GM23338 (cell line): ENCODE measurements at regions not wholly inside any gene's neighbourhood (a gene's known extent, or its start where the extent isn't known, plus 50 kb on each side); places are given as distances from the start of the nearest gene placed in this dataset.

Experiments used
- ATAC-seq: fragments of 200-7000 bp; cut with Tn5 transposase; 3 replicates; pipeline ENCODE4 v1.9.1; 2020
- DNase-seq: peaks from one replicate; pipeline ENCODE4 v3.0.0-alpha.2; 2015; ENCODE audit warnings: low spot score
- H2AFZ ChIP-seq: fragments of 200-600 bp; sonication (generic); 2 replicates; pipeline ENCODE4 v1.8.0; 2016; ENCODE audit warnings: antibody characterized with exemption, mild to moderate bottlenecking, moderate library complexity
- H3F3A ChIP-seq: fragments of 200-600 bp; sonication (generic); replicated peaks from 2 replicates; pipeline ENCODE4 v1.8.0; 2017; ENCODE audit warnings: antibody characterized with exemption, mixed run types, low read depth
- H3K27ac ChIP-seq: fragments of 200-600 bp; sonication (generic); 2 replicates; pipeline ENCODE4 v1.6.1; 2016; ENCODE audit warnings: low read depth
- H3K27me3 ChIP-seq: fragments of 200-600 bp; sonication (generic); 2 replicates; pipeline ENCODE4 v1.8.0; 2016; ENCODE audit warnings: mild to moderate bottlenecking, mixed run types, moderate library complexity; ENCODE audit not compliant: insufficient read depth
- H3K36me3 ChIP-seq: fragments of 200-600 bp; sonication (generic); 2 replicates; pipeline ENCODE4 v1.8.0; 2016; ENCODE audit warnings: mild to moderate bottlenecking; ENCODE audit not compliant: insufficient read depth
- H3K4me1 ChIP-seq: fragments of 200-600 bp; sonication (generic); 2 replicates; pipeline ENCODE4 v1.8.0; 2016; ENCODE audit warnings: mild to moderate bottlenecking, moderate library complexity; ENCODE audit not compliant: insufficient read depth
- H3K4me2 ChIP-seq: fragments of 200-600 bp; sonication (generic); 2 replicates; pipeline ENCODE4 v1.7.1; 2017; ENCODE audit warnings: mixed run types
- H3K4me3 ChIP-seq: fragments of 200-600 bp; sonication (generic); 2 replicates; pipeline ENCODE4 v1.6.1; 2016; ENCODE audit warnings: mixed run types
- H3K79me2 ChIP-seq: fragments of 200-600 bp; sonication (generic); replicated peaks from 2 replicates; pipeline ENCODE4 v1.8.0; 2017; ENCODE audit warnings: mild to moderate bottlenecking; ENCODE audit not compliant: insufficient read depth
- H3K9me2 ChIP-seq: fragments of 200-600 bp; sonication (generic); 2 replicates; pipeline ENCODE4 v1.8.0; 2017; ENCODE audit not compliant: insufficient read depth
- H4K20me1 ChIP-seq: fragments of 200-600 bp; sonication (generic); replicated peaks from 2 replicates; pipeline ENCODE4 v1.8.0; 2017; ENCODE audit warnings: mild to moderate bottlenecking; ENCODE audit not compliant: insufficient read depth
- H3K27ac Mint-ChIP-seq: 2 replicates; pipeline ENCODE4 v1.8.0; 2020; ENCODE audit warnings: inconsistent platforms, mild to moderate bottlenecking, moderate library complexity, mixed read lengths
- H3K27me3 Mint-ChIP-seq: 3 replicates; pipeline ENCODE4 v1.8.0; 2022; ENCODE audit warnings: low read depth, mild to moderate bottlenecking, moderate library complexity, mixed read lengths, inconsistent platforms; ENCODE audit not compliant: insufficient read depth, poor library complexity
- H3K36me3 Mint-ChIP-seq: 3 replicates; pipeline ENCODE4 v1.8.0; 2021; ENCODE audit warnings: low read depth, mild to moderate bottlenecking, inconsistent platforms, moderate library complexity, mixed read lengths
- H3K4me1 Mint-ChIP-seq: 3 replicates; pipeline ENCODE4 v1.8.0; 2020; ENCODE audit warnings: mild to moderate bottlenecking, inconsistent platforms, mixed read lengths
- H3K4me3 Mint-ChIP-seq: 3 replicates; pipeline ENCODE4 v1.8.0; 2021; ENCODE audit warnings: moderate library complexity, mild to moderate bottlenecking, inconsistent platforms, mixed read lengths
- H3K9me3 Mint-ChIP-seq: 3 replicates; pipeline ENCODE4 v1.8.0; 2020; ENCODE audit warnings: moderate library complexity, mild to moderate bottlenecking, inconsistent platforms, mixed read lengths
- CREB1 ChIP-seq: fragments of 250-450 bp; sonication (Bioruptor Pico); IDR thresholded peaks from 2 replicates; pipeline ENCODE4 v1.5.0; 2020; ENCODE audit warnings: low read depth, mild to moderate bottlenecking, moderate library complexity
- CTCF ChIP-seq, 2 experiments: fragments of 200-600 bp in 1 of 2; sonication (generic) in 1 of 2; conservative IDR thresholded peaks; 2 replicates each; pipeline versions ENCODE4 v1.5.1 to v1.6.1; 2016 to 2017; ENCODE audit warnings: antibody characterized with exemption in 2 of 2, low read depth in 2 of 2, mild to moderate bottlenecking in 2 of 2, moderate library complexity in 1 of 2
- ETS1 ChIP-seq: IDR thresholded peaks from 2 replicates; pipeline ENCODE4 v1.6.1; 2016; ENCODE audit warnings: antibody characterized with exemption
- EZH2 ChIP-seq: fragments of 200-600 bp; sonication (generic); IDR thresholded peaks from one replicate; pipeline ENCODE4 v1.8.0; 2017; ENCODE audit warnings: antibody characterized with exemption, mild to moderate bottlenecking, low read depth; ENCODE audit not compliant: unreplicated experiment
- EZH2phosphoT487 ChIP-seq: fragments of 200-600 bp; sonication (generic); IDR thresholded peaks from one replicate; pipeline ENCODE4 v1.8.1; 2018; ENCODE audit warnings: antibody characterized with exemption; ENCODE audit not compliant: unreplicated experiment
- NANOG ChIP-seq: IDR thresholded peaks from 2 replicates; pipeline ENCODE4 v1.6.1; 2016; ENCODE audit warnings: antibody characterized with exemption, borderline replicate concordance
- POLR2AphosphoS5 ChIP-seq: IDR thresholded peaks from 2 replicates; pipeline ENCODE4 v1.6.1; 2016; ENCODE audit warnings: antibody characterized with exemption, low read depth
- REST ChIP-seq: IDR thresholded peaks from one replicate; pipeline ENCODE4 v1.6.1; 2018; ENCODE audit warnings: antibody characterized with exemption; ENCODE audit not compliant: unreplicated experiment
- STAT1 ChIP-seq: IDR thresholded peaks from one replicate; pipeline ENCODE4 v1.6.1; 2016; ENCODE audit warnings: antibody characterized with exemption; ENCODE audit not compliant: unreplicated experiment
- ZNF114 ChIP-seq: fragments of 250-450 bp; sonication (Bioruptor Pico); IDR thresholded peaks from 2 replicates; pipeline ENCODE4 v1.5.0; 2020; ENCODE audit warnings: mild to moderate bottlenecking, moderate library complexity

GRCh38 chr5:168030912-168031311 lies 260.5 kb upstream of the WWC1 start (continued):
- TF ChIP-seq REST (no peak), EZH2phosphoT487 (no peak)

GRCh38 chr5:168031614-168032013 lies 259.8 kb upstream of the WWC1 start:
- no peaks in the 10 kb centered on the region for H3K9me2 ChIP-seq
- no peaks in the 10 kb centered on the region for H3K36me3 Mint-ChIP-seq
- H3K4me3 Mint-ChIP-seq = no peak overlapping the region
- H3K27ac ChIP-seq = no peak overlapping the region
- H3K27me3 ChIP-seq = no peaks in the 10 kb centered on the region
- H3K79me2 ChIP-seq = no peaks in the 10 kb centered on the region
- ATAC-seq (no peak), DNase-seq (no peak)
- no peak overlapping the region for H3K27ac Mint-ChIP-seq
- no peak overlapping the region for H3K4me2 ChIP-seq
- H4K20me1 ChIP-seq = no peaks in the 10 kb centered on the region
- H3K4me1 Mint-ChIP-seq = no peaks in the 10 kb centered on the region
- no peaks in the 10 kb centered on the region for H3K4me1 ChIP-seq
- no peaks in the 10 kb centered on the region for H3K27me3 Mint-ChIP-seq
- peaks cover 5% of the 10 kb centered on the region; the same call in 1 of the 3 replicates for H3K9me3 Mint-ChIP-seq
- H2AFZ ChIP-seq = no peak overlapping the region
- no peak overlapping the region for H3K4me3 ChIP-seq
- H3K36me3 ChIP-seq = no peaks in the 10 kb centered on the region
- H3F3A ChIP-seq = no peaks in the 10 kb centered on the region
- TF ChIP-seq ZNF114 (CRISPR knock-in tag) (no peak), CREB1 (CRISPR knock-in tag) (no peak), CTCF (conservative IDR thresholded peaks at IDR 0.05; ENCODE audit: low read depth in 2 of 2) (no peak), EZH2 (no peak), ETS1 (no peak), EZH2phosphoT487 (no peak), REST (no peak), NANOG (no peak), POLR2AphosphoS5 (no peak), STAT1 (no peak)
